Esophagus (tissue), 2 donors: ENCODE measurements at regions not wholly inside any gene's neighbourhood (a gene's known extent, or its start where the extent isn't known, plus 50 kb on each side); places are given as distances from the start of the nearest gene placed in this dataset.

Source experiments
- H3K27ac ChIP-seq, 2 donors: one replicate each; pipeline ENCODE4 v1.5.1; 2013; ENCODE audit warnings: low read depth in 2 of 2, mild to moderate bottlenecking in 2 of 2, inconsistent platforms in 1 of 2, low read length in 1 of 2, moderate library complexity in 1 of 2
- H3K27me3 ChIP-seq, 2 donors: one replicate each; pipeline ENCODE4 v1.6.1; 2013; ENCODE audit warnings: low read length in 2 of 2, control low read depth in 1 of 2, mild to moderate bottlenecking in 1 of 2; ENCODE audit not compliant: insufficient read depth in 2 of 2, control insufficient read depth in 1 of 2
- H3K36me3 ChIP-seq, 2 donors: one replicate each; pipeline ENCODE4 v1.6.1; 2013; ENCODE audit warnings: low read length in 1 of 2; ENCODE audit not compliant: control insufficient read depth in 2 of 2, insufficient read depth in 2 of 2
- H3K4me1 ChIP-seq, 2 donors: one replicate each; pipeline ENCODE4 v1.6.1; 2013; ENCODE audit warnings: low read length in 1 of 2; ENCODE audit not compliant: control insufficient read depth in 2 of 2, insufficient read depth in 2 of 2
- H3K4me3 ChIP-seq, 2 donors: one replicate each; pipeline ENCODE4 v1.5.1; 2013; ENCODE audit warnings: low read length in 2 of 2, mild to moderate bottlenecking in 2 of 2, low read depth in 1 of 2, moderate library complexity in 1 of 2
- H3K9me3 ChIP-seq, 2 donors: one replicate each; pipeline ENCODE4 v1.6.1; 2013; ENCODE audit warnings: mild to moderate bottlenecking in 2 of 2, low read depth in 1 of 2, low read length in 1 of 2, moderate library complexity in 1 of 2; ENCODE audit not compliant: control insufficient read depth in 2 of 2, insufficient read depth in 1 of 2
- WGBS, 2 donors: extraction: QIAGEN DNeasy Blood & Tissue Kit; methylation state at CpG; one replicate each; pipeline ENCODE4 v1.1.7; 2013; 5-methylcytosine and 5-hydroxymethylcytosine counted together
- donor health status: healthy with polysubstance abuse.
- donor health status: Bipolar disorder and iron deficiency.

- H3K4me3 ChIP-seq: no peak overlapping the region
- H3K27me3 ChIP-seq: no peaks in the 10 kb centered on the region
- no peaks in the 10 kb centered on the region for H3K4me1 ChIP-seq
- H3K27ac ChIP-seq: no peak overlapping the region
- H3K9me3 ChIP-seq: no peaks in the 10 kb centered on the region
- H3K36me3 ChIP-seq: no peaks in the 10 kb centered on the region
- 63% methylated on average over 3 of the region's 3 CpGs for WGBS, 2 donors
Observed at GRCh38 chr16:9497750-9498149, 406.3 kb downstream of the HAPSTR1 start.

GRCh38 chr16:9499941-9500593 is 408.6 kb downstream of the HAPSTR1 start:
- Histone ChIP-seq H3K27me3 (no peaks in the 10 kb centered on the region), H3K4me3 (no peak overlapping the region), H3K36me3 (no peaks in the 10 kb centered on the region), H3K4me1 (no peaks in the 10 kb centered on the region), H3K27ac (no peak overlapping the region), H3K9me3 (no peaks in the 10 kb centered on the region)
- WGBS, 2 donors: 10 to 31% methylated on average over 1 of the region's 1 CpG

- Histone ChIP-seq H3K9me3 (no peaks in the 10 kb centered on the region), H3K27me3 (no peaks in the 10 kb centered on the region), H3K27ac (no peak overlapping the region), H3K4me1 (no peaks in the 10 kb centered on the region), H3K4me3 (no peak overlapping the region), H3K36me3 (no peaks in the 10 kb centered on the region)
- 71 to 74% methylated on average over 2 of the region's 2 CpGs for WGBS, 2 donors
Observed at GRCh38 chr16:9500872-9501271, 409.4 kb downstream of the HAPSTR1 start.

- H3K9me3 ChIP-seq: no peaks in the 10 kb centered on the region
- 34 to 39% methylated on average over 3 of the region's 3 CpGs for WGBS, 2 donors
- no peaks in the 10 kb centered on the region for H3K4me1 ChIP-seq
- no peak overlapping the region for H3K27ac ChIP-seq
- no peaks in the 10 kb centered on the region for H3K36me3 ChIP-seq
- no peaks in the 10 kb centered on the region for H3K27me3 ChIP-seq
- H3K4me3 ChIP-seq: no peak overlapping the region
Observed at GRCh38 chr16:9503251-9503984, 412.0 kb downstream of the HAPSTR1 start.

- Histone ChIP-seq H3K27ac (no peak overlapping the region), H3K4me1 (no peaks in the 10 kb centered on the region), H3K9me3 (peaks cover 0 to 3% of the 10 kb centered on the region in 2 donors), H3K36me3 (no peaks in the 10 kb centered on the region), H3K4me3 (no peak overlapping the region), H3K27me3 (no peaks in the 10 kb centered on the region)
- WGBS, 2 donors: 81% methylated on average over 6 of the region's 6 CpGs
Observed at GRCh38 chr16:9508328-9508936, 417.0 kb downstream of the HAPSTR1 start.

- no peaks in the 10 kb centered on the region for H3K36me3 ChIP-seq
- H3K4me3 ChIP-seq: no peak overlapping the region
- no peak overlapping the region for H3K27ac ChIP-seq
- H3K27me3 ChIP-seq: no peaks in the 10 kb centered on the region
- no peaks in the 10 kb centered on the region for H3K4me1 ChIP-seq
- peaks cover 0 to 3% of the 10 kb centered on the region in 2 donors for H3K9me3 ChIP-seq
- 57 to 75% methylated on average over 2 of the region's 2 CpGs for WGBS, 2 donors
Observed at GRCh38 chr16:9509663-9510062, 418.2 kb downstream of the HAPSTR1 start.

- no peak overlapping the region for H3K27ac ChIP-seq
- H3K4me3 ChIP-seq: no peak overlapping the region
- H3K36me3 ChIP-seq: no peaks in the 10 kb centered on the region
- no peaks in the 10 kb centered on the region for H3K27me3 ChIP-seq
- WGBS, 2 donors: 68 to 74% methylated on average over 7 of the region's 7 CpGs
- H3K4me1 ChIP-seq: no peaks in the 10 kb centered on the region
- H3K9me3 ChIP-seq: peaks cover 0 to 3% of the 10 kb centered on the region in 2 donors
Observed at GRCh38 chr16:9511389-9511788, 419.9 kb downstream of the HAPSTR1 start.

- WGBS, 2 donors: 65 to 71% methylated on average over 3 of the region's 3 CpGs
- H3K4me3 ChIP-seq: no peak overlapping the region
- no peak overlapping the region for H3K27ac ChIP-seq
- H3K27me3 ChIP-seq: no peaks in the 10 kb centered on the region
- H3K4me1 ChIP-seq: no peaks in the 10 kb centered on the region
- H3K9me3 ChIP-seq: peaks cover 0 to 3% of the 10 kb centered on the region in 2 donors
- H3K36me3 ChIP-seq: no peaks in the 10 kb centered on the region
Observed at GRCh38 chr16:9516444-9516843, 425.0 kb downstream of the HAPSTR1 start.

- WGBS, 2 donors: 23 to 29% methylated on average over 3 of the region's 3 CpGs
- no peak overlapping the region for H3K4me3 ChIP-seq
- peaks cover 0 to under 1% of the 10 kb centered on the region in 2 donors for H3K9me3 ChIP-seq
- no peak overlapping the region for H3K27ac ChIP-seq
- H3K4me1 ChIP-seq: no peaks in the 10 kb centered on the region
- no peaks in the 10 kb centered on the region for H3K27me3 ChIP-seq
- H3K36me3 ChIP-seq: no peaks in the 10 kb centered on the region
Observed at GRCh38 chr16:9518051-9518450, 426.6 kb downstream of the HAPSTR1 start.
